IPS-18c (cell line): ENCODE measurements at regions not wholly inside any gene's neighbourhood (a gene's known extent, or its start where the extent isn't known, plus 50 kb on each side); places are given as distances from the start of the nearest gene placed in this dataset.

Source experiments
- H3K4me3 ChIP-seq: 2 replicates; pipeline ENCODE4 v1.7.0; 2013; ENCODE audit warnings: low read depth, mild to moderate bottlenecking, low read length, moderate library complexity; ENCODE audit not compliant: insufficient read depth
- H3K9me3 ChIP-seq: one replicate; pipeline ENCODE4 v1.6.1; 2013; ENCODE audit warnings: mild to moderate bottlenecking, low read length, moderate library complexity; ENCODE audit not compliant: control insufficient read depth, insufficient read depth

- H3K4me3 ChIP-seq, result no peak overlapping the region
These were observed 714.1 kb downstream of the FAT4 start for GRCh38 chr4:126028876-126029275.

GRCh38 chr4:126037231-126037630 lies 722.5 kb downstream of the FAT4 start:
- no peaks in the 10 kb centered on the region for H3K9me3 ChIP-seq
- H3K4me3 ChIP-seq, result no peak overlapping the region

More at GRCh38 chr4:126028876-126029275, 714.1 kb downstream of the FAT4 start:
- H3K9me3 ChIP-seq, result peaks cover 5% of the 10 kb centered on the region

- H3K9me3 ChIP-seq, result no peaks in the 10 kb centered on the region
- H3K4me3 ChIP-seq, result no peak overlapping the region
These were observed 723.9 kb downstream of the FAT4 start for GRCh38 chr4:126038502-126039144.

- Histone ChIP-seq H3K9me3 (no peaks in the 10 kb centered on the region), H3K4me3 (no peak overlapping the region)
These were observed 731.4 kb downstream of the FAT4 start for GRCh38 chr4:126046081-126046614.

GRCh38 chr4:126047114-126047513 lies 732.4 kb downstream of the FAT4 start:
- H3K4me3 ChIP-seq, result no peak overlapping the region
- no peaks in the 10 kb centered on the region for H3K9me3 ChIP-seq

GRCh38 chr4:126051689-126052424 lies 737.1 kb downstream of the FAT4 start:
- Histone ChIP-seq H3K9me3 (no peaks in the 10 kb centered on the region), H3K4me3 (no peak overlapping the region)

- no peaks in the 10 kb centered on the region for H3K9me3 ChIP-seq
- no peak overlapping the region for H3K4me3 ChIP-seq
These were observed 741.4 kb downstream of the FAT4 start for GRCh38 chr4:126056116-126056650.

- H3K9me3 ChIP-seq, result no peaks in the 10 kb centered on the region
These were observed 742.6 kb downstream of the FAT4 start for GRCh38 chr4:126057371-126057770.

GRCh38 chr4:126058596-126058995 lies 743.8 kb downstream of the FAT4 start:
- Histone ChIP-seq H3K9me3 (no peaks in the 10 kb centered on the region), H3K4me3 (no peak overlapping the region)

More at GRCh38 chr4:126057371-126057770, 742.6 kb downstream of the FAT4 start:
- H3K4me3 ChIP-seq, result no peak overlapping the region

GRCh38 chr4:126061655-126062054 lies 746.9 kb downstream of the FAT4 start:
- H3K4me3 ChIP-seq, result no peak overlapping the region
- H3K9me3 ChIP-seq, result no peaks in the 10 kb centered on the region

- Histone ChIP-seq H3K4me3 (no peak overlapping the region), H3K9me3 (no peaks in the 10 kb centered on the region)
These were observed 750.3 kb downstream of the FAT4 start for GRCh38 chr4:126065016-126065415.

- no peaks in the 10 kb centered on the region for H3K9me3 ChIP-seq
- no peak overlapping the region for H3K4me3 ChIP-seq
These were observed 756.9 kb downstream of the FAT4 start for GRCh38 chr4:126071346-126072333.

- peaks cover 2% of the 10 kb centered on the region for H3K9me3 ChIP-seq
- H3K4me3 ChIP-seq, result no peak overlapping the region
These were observed 766.6 kb downstream of the FAT4 start for GRCh38 chr4:126081336-126081735.

GRCh38 chr4:126086041-126086440 lies 771.3 kb downstream of the FAT4 start:
- Histone ChIP-seq H3K9me3 (peaks cover 2% of the 10 kb centered on the region), H3K4me3 (no peak overlapping the region)

- Histone ChIP-seq H3K4me3 (no peak overlapping the region), H3K9me3 (peaks cover under 1% of the 10 kb centered on the region)
These were observed 772.3 kb downstream of the FAT4 start for GRCh38 chr4:126087101-126087500.

- Histone ChIP-seq H3K4me3 (no peak overlapping the region), H3K9me3 (no peaks in the 10 kb centered on the region)
These were observed 782.5 kb downstream of the FAT4 start for GRCh38 chr4:126097155-126097799.

GRCh38 chr4:126106658-126107057 lies 791.9 kb downstream of the FAT4 start:
- H3K9me3 ChIP-seq, result no peaks in the 10 kb centered on the region
- H3K4me3 ChIP-seq, result no peak overlapping the region
